ENCODE measurements at regions not wholly inside any gene's neighbourhood (a gene's known extent, or its start where the extent isn't known, plus 50 kb on each side); places are given as distances from the start of the nearest gene placed in this dataset.

DNA sequence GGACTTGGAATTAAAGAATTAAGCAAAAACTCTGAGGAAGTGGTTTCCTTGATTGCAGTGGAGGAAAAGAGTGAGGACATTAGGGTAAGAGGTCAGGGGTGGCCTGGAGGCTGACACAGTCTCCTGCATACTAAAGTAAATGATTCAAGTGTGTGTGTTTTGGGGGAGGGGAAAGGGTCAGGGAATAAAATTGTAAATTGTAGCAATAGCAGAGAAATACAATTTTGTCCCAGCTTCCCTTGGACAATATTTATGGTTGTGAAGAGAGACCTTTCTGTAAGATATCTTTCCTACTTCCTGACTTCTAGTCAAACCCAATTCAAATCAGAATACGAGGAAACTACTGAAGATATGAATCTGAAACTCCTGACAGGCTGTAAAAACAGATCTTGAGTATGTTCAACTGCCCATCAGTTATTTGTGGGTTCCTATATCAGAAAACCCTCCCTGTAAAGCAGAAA lies 143.4 kb upstream of the HMGN3 start:
- TF ChIP-seq, protein P1, sequence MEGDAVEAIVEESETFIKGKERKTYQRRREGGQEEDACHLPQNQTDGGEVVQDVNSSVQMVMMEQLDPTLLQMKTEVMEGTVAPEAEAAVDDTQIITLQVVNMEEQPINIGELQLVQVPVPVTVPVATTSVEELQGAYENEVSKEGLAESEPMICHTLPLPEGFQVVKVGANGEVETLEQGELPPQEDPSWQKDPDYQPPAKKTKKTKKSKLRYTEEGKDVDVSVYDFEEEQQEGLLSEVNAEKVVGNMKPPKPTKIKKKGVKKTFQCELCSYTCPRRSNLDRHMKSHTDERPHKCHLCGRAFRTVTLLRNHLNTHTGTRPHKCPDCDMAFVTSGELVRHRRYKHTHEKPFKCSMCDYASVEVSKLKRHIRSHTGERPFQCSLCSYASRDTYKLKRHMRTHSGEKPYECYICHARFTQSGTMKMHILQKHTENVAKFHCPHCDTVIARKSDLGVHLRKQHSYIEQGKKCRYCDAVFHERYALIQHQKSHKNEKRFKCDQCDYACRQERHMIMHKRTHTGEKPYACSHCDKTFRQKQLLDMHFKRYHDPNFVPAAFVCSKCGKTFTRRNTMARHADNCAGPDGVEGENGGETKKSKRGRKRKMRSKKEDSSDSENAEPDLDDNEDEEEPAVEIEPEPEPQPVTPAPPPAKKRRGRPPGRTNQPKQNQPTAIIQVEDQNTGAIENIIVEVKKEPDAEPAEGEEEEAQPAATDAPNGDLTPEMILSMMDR (IDR thresholded peaks at IDR 0.05): no peak
- no peak for TF ChIP-seq ZFX (IDR thresholded peaks at IDR 0.05; ENCODE audit: borderline replicate concordance)

All from 22Rv1 (cell line).